ENCODE measurements at regions not wholly inside any gene's neighbourhood (a gene's known extent, or its start where the extent isn't known, plus 50 kb on each side); places are given as distances from the start of the nearest gene placed in this dataset.

DNA sequence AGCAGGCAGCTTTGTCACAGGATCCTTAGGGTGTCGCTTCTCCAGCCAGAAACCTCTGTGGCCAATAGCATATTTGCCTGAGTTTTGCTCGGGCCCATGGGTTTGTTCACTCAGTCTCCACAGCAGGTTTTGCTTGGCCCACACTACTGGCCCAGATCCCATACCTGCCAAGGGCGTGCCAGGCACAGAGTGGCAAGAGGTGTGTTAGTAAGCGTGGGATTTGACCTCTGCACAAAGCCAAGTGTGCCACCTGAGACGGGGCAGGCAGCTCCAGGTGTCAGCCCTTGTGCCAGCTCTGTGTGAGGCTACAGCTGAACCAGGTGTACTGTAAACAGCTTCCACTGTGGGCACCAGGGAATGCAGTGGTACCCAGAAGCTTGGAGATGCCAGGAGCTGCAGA, 2003.0 kb downstream of the C4orf33 start:
- no peak for TF ChIP-seq POLR2A (IDR thresholded peaks at IDR 0.05)
- TF ChIP-seq, protein P1, sequence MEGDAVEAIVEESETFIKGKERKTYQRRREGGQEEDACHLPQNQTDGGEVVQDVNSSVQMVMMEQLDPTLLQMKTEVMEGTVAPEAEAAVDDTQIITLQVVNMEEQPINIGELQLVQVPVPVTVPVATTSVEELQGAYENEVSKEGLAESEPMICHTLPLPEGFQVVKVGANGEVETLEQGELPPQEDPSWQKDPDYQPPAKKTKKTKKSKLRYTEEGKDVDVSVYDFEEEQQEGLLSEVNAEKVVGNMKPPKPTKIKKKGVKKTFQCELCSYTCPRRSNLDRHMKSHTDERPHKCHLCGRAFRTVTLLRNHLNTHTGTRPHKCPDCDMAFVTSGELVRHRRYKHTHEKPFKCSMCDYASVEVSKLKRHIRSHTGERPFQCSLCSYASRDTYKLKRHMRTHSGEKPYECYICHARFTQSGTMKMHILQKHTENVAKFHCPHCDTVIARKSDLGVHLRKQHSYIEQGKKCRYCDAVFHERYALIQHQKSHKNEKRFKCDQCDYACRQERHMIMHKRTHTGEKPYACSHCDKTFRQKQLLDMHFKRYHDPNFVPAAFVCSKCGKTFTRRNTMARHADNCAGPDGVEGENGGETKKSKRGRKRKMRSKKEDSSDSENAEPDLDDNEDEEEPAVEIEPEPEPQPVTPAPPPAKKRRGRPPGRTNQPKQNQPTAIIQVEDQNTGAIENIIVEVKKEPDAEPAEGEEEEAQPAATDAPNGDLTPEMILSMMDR (IDR thresholded peaks at IDR 0.05) = no peak
